Activated naive CD4-positive, alpha-beta T cell treated with anti-CD3 and anti-CD28 coated beads, Interleukin-2, amount 50 U/mL, for 72 hours (primary cell): ENCODE measurements at regions not wholly inside any gene's neighbourhood (a gene's known extent, or its start where the extent isn't known, plus 50 kb on each side); places are given as distances from the start of the nearest gene placed in this dataset.

Experiments
- ATAC-seq, 2 donors: fragments of 150-1000 bp; cut with Tn5 transposase; 2 replicates each; pipeline ENCODE4 v1.10.0; 2021; ENCODE audit warnings: mild to moderate bottlenecking in 2 of 2, moderate library complexity in 2 of 2
- DNase-seq, 2 donors: peaks; one replicate each; pipeline ENCODE4 v3.0.0; 2021 to 2022; ENCODE audit warnings: low spot score in 2 of 2
- H3K27ac Mint-ChIP-seq, 2 donors: one replicate each; pipeline ENCODE4 v1.8.0; 2022; ENCODE audit warnings: mild to moderate bottlenecking in 2 of 2, mixed read lengths in 2 of 2
- H3K36me3 Mint-ChIP-seq, 2 donors: one replicate each; pipeline ENCODE4 v1.8.0; 2022; ENCODE audit warnings: mixed read lengths in 2 of 2
- H3K9me3 Mint-ChIP-seq, 2 donors: one replicate each; pipeline ENCODE4 v1.8.0; 2022; ENCODE audit warnings: mixed read lengths in 2 of 2

GRCh38 chr22:46098525-46099475 lies 51.5 kb upstream of the PPARA start:
- DNase-seq (no peak), ATAC-seq (no peak)
- no peaks in the 10 kb centered on the region for H3K9me3 Mint-ChIP-seq
- H3K36me3 Mint-ChIP-seq, result no peaks in the 10 kb centered on the region
- peak overlapping the region in 1 of 2 donors; percentile 50 for H3K27ac Mint-ChIP-seq

GRCh38 chr22:46099740-46100139 lies 50.6 kb upstream of the PPARA start:
- H3K36me3 Mint-ChIP-seq, result no peaks in the 10 kb centered on the region
- ATAC-seq (peak in 1 of 2 donors; percentile 21), DNase-seq (no peak)
- no peaks in the 10 kb centered on the region for H3K9me3 Mint-ChIP-seq
- no peak overlapping the region for H3K27ac Mint-ChIP-seq

- ATAC-seq (no peak), DNase-seq (no peak)
- Mint-ChIP-seq H3K9me3 (no peaks in the 10 kb centered on the region), H3K36me3 (no peaks in the 10 kb centered on the region), H3K27ac (no peak overlapping the region)
Observed at GRCh38 chr22:46100401-46101105, 49.8 kb upstream of the PPARA start.
